HepG2 (cell line): ENCODE measurements at regions not wholly inside any gene's neighbourhood (a gene's known extent, or its start where the extent isn't known, plus 50 kb on each side); places are given as distances from the start of the nearest gene placed in this dataset.

Experiments used
- ATAC-seq: fragments of 200-7000 bp; cut with Tn5 transposase; 3 replicates; pipeline ENCODE4 v1.9.1; 2020; ENCODE audit warnings: mild to moderate bottlenecking, moderate library complexity
- BruUV-seq: library from RNA; stranded (reverse); fragments of 400-500 nt; replicated peaks from 2 replicates; lab custom pipeline; 2021; lab: Mats Ljungman, UMichigan
- CTCF ChIA-PET: fragments of 300-600 bp; formaldehyde crosslinking; extraction: SDS; loops from one replicate; lab custom pipeline; 2021; ENCODE audit warnings: low total read pairs, inconsistent platforms, low intra/inter-chr PET ratio; lab: Yijun Ruan, JAX
- POLR2A ChIA-PET: fragments of 350-600 bp; sonication (Branson Sonifier 250); formaldehyde crosslinking; loops from one replicate; lab custom pipeline; 2020; ENCODE audit warnings: antibody characterized with exemption, inconsistent platforms; lab: Yijun Ruan, JAX
- DNase-seq: peaks from one replicate; pipeline ENCODE4 v3.0.0-alpha.2; 2015; ENCODE audit warnings: low spot score
- FAIRE-seq: peaks from 3 replicates; lab custom pipeline; 2011; peaks lifted over from hg19 to GRCh38; lab: Jason Lieb, UNC
- H2AFZ ChIP-seq: one replicate; pipeline ENCODE4 v1.6.1; 2011; ENCODE audit warnings: low read length, inconsistent platforms
- H3K27ac ChIP-seq: fragments of 300-600 bp; 3 replicates; pipeline ENCODE4 v1.8.0; 2011; ENCODE audit warnings: mixed run types, mild to moderate bottlenecking, mixed read lengths, low read length, inconsistent platforms; ENCODE audit not compliant: insufficient read depth; ENCODE audit errors: extremely low read length
- H3K27me3 ChIP-seq, 2 experiments: fragments of 200-600 bp in 1 of 2; 2 replicates in 1 of 2; 3 replicates in 1 of 2; pipeline versions ENCODE4 v1.6.0 to v1.8.0; 2011; ENCODE audit warnings: low read length in 2 of 2, mild to moderate bottlenecking in 2 of 2, moderate library complexity in 2 of 2, inconsistent platforms in 1 of 2; ENCODE audit not compliant: insufficient read depth in 2 of 2, control insufficient read depth in 1 of 2
- H3K36me3 ChIP-seq, 2 experiments: fragments of 200-600 bp in 1 of 2; replicated peaks in 1 of 2; 2 replicates in 1 of 2; 3 replicates in 1 of 2; pipeline versions ENCODE4 v1.5.1 to v1.8.0; 2011; ENCODE audit warnings: low read length in 2 of 2, inconsistent platforms in 1 of 2; ENCODE audit not compliant: insufficient read depth in 2 of 2, control insufficient read depth in 1 of 2
- H3K4me1 ChIP-seq: 2 replicates; pipeline ENCODE4 v1.5.1; 2012; ENCODE audit warnings: low read length, inconsistent platforms; ENCODE audit not compliant: insufficient read depth
- H3K4me2 ChIP-seq: 2 replicates; pipeline ENCODE4 v1.6.0; 2011; ENCODE audit warnings: low read depth, low read length, inconsistent platforms
- H3K4me3 ChIP-seq, 3 experiments: fragments of 200-600 bp in 1 of 3; sonication (generic), shearing (Covaris generic) in 1 of 3; replicated peaks in 1 of 3; 2 replicates each; pipeline ENCODE4 v1.5.1; 2011 to 2016; ENCODE audit warnings: low read length in 3 of 3, inconsistent platforms in 2 of 3, low read depth in 2 of 3, mild to moderate bottlenecking in 2 of 3, control low read depth in 1 of 3, mixed read lengths in 1 of 3; ENCODE audit not compliant: insufficient read depth in 1 of 3
- H3K79me2 ChIP-seq: one replicate; pipeline ENCODE4 v1.6.1; 2011; ENCODE audit warnings: low read length, inconsistent platforms; ENCODE audit not compliant: insufficient read depth
- H3K9ac ChIP-seq: 2 replicates; pipeline ENCODE4 v1.6.0; 2011; ENCODE audit warnings: mild to moderate bottlenecking, low read depth, low read length, inconsistent platforms; ENCODE audit not compliant: insufficient read depth
- H3K9me3 ChIP-seq: 2 replicates; pipeline ENCODE4 v1.5.1; 2012; ENCODE audit warnings: mild to moderate bottlenecking, low read length
- H4K20me1 ChIP-seq: 2 replicates; pipeline ENCODE4 v1.6.0; 2011; ENCODE audit warnings: inconsistent platforms, mild to moderate bottlenecking, low read length, moderate library complexity; ENCODE audit not compliant: insufficient read depth
- CSRNP2 ChIP-seq: sonication (generic); formaldehyde crosslinking; conservative IDR thresholded peaks from 2 replicates; pipeline ENCODE4 v1.8.0; 2022; ENCODE audit warnings: low read depth, missing genetic modification reagents
- HNRNPK ChIP-seq: fragments of 200-400 bp; formaldehyde crosslinking; IDR thresholded peaks from 2 replicates; pipeline ENCODE4 v1.6.1; 2018; ENCODE audit warnings: low read length, low read depth, moderate library complexity, mild to moderate bottlenecking; ENCODE audit not compliant: poor library complexity, severe bottlenecking
- NFKBIZ ChIP-seq: IDR thresholded peaks from 2 replicates; pipeline ENCODE4 v1.6.1; 2018; ENCODE audit warnings: missing genetic modification reagents, missing compliant biosample characterization
- PHF20 ChIP-seq: sonication (generic); formaldehyde crosslinking; IDR thresholded peaks from 2 replicates; pipeline ENCODE4 v1.5.0; 2020; ENCODE audit warnings: mild to moderate bottlenecking, missing genetic modification reagents
- RAD21 ChIP-seq: fragments of 450-650 bp; formaldehyde crosslinking; IDR thresholded peaks from 2 replicates; pipeline ENCODE4 v1.5.0; 2020; ENCODE audit warnings: mild to moderate bottlenecking
- SOX13 ChIP-seq, 3 experiments: fragments of 450-650 bp in 1 of 3; sonication (generic) in 1 of 3; formaldehyde crosslinking in 1 of 3; IDR thresholded peaks in 2 of 3; conservative IDR thresholded peaks in 1 of 3; 2 replicates each; pipeline versions ENCODE4 v1.5.0 to v1.6.1; 2016 to 2020; ENCODE audit warnings: antibody characterized with exemption in 1 of 3, mild to moderate bottlenecking in 1 of 3, missing compliant biosample characterization in 1 of 3, missing genetic modification reagents in 1 of 3, moderate library complexity in 1 of 3
- STAT5B ChIP-seq: sonication (generic); formaldehyde crosslinking; IDR thresholded peaks from 2 replicates; pipeline ENCODE4 v1.4.0; 2020; ENCODE audit warnings: missing genetic modification reagents
- ZBTB34 ChIP-seq: sonication (generic); formaldehyde crosslinking; IDR thresholded peaks from 2 replicates; pipeline ENCODE4 v1.8.0; 2022; ENCODE audit warnings: mild to moderate bottlenecking, missing genetic modification reagents
- ZFP1 ChIP-seq: IDR thresholded peaks from 2 replicates; pipeline ENCODE4 v1.6.1; 2016
- WGBS: methylation state at CpG from one replicate; pipeline ENCODE4 v1.1.6; 2017; ENCODE audit warnings: low lambda C conversion rate; 5-methylcytosine and 5-hydroxymethylcytosine counted together
- in situ Hi-C: cut with HindIII; loops from 2 replicates; pipeline ENCODE4 v1.10.0; 2017; ENCODE audit warnings: low pct_unique_long_range_greater_than_20kb; ENCODE audit not compliant: extremely low pct_ligation_motif_present
- intact Hi-C: fragments of 100-400 bp; cut with micrococcal nuclease; formaldehyde crosslinking; loops from one replicate; pipeline ENCODE4 v1.10.0; 2022; ENCODE audit not compliant: unreplicated experiment
- TF ChIP-seq, protein P1 (sequence below): IDR thresholded peaks from 2 replicates; pipeline ENCODE4 v1.6.1; 2016; ENCODE audit warnings: missing biosample characterization, missing genetic modification reagents, low read depth
- TF ChIP-seq, protein P2 (sequence below): sonication (generic); formaldehyde crosslinking; IDR thresholded peaks from 2 replicates; pipeline ENCODE4 v1.5.1; 2020; ENCODE audit warnings: missing genetic modification reagents, mild to moderate bottlenecking, borderline replicate concordance

DNA sequence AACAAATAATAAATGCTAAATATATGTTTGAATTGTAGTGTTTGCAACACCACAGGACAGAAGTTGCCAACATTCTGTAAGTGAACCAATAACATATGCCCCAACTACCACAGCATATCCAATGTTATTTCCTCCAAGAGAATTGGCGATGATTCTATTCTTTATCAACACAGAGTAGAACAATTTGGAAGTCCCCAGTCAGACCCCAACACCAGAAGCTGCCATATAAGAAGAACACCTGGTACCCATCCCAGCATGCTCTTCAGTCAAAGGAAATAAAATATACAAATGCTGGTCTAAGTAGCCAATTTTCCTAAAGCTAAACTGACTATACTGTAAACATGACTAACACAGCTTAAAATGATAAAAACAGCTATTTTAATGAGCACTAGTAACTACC is 145.7 kb downstream of the KLF12 start (continued):
- TF ChIP-seq, protein P1, sequence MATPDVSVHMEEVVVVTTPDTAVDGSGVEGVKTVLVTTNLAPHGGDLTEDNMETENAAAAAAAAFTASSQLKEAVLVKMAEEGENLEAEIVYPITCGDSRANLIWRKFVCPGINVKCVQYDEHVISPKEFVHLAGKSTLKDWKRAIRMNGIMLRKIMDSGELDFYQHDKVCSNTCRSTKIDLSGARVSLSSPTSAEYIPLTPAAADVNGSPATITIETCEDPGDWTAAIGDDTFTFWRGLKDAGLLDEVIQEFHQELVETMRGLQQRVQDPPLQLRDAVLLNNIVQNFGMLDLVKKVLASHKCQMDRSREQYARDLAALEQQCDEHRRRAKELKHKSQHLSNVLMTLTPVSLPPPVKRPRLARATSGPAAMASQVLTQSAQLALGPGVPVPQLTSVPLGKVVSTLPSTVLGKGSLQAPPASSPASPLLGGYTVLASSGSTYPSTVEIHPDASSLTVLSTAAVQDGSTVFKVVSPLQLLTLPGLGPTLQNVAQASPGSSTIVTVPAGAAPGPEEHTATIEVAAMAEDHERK = no peak
- TF ChIP-seq STAT5B (CRISPR knock-in tag) = no peak
- TF ChIP-seq PHF20 = no peak
- TF ChIP-seq NFKBIZ (CRISPR knock-in tag) = no peak

GRCh38 chr13:73987618-73988017 is 146.6 kb downstream of the KLF12 start:
- POLR2A ChIA-PET = no interaction called here
- CTCF ChIA-PET = no interaction called here
- no peak for DNase-seq
- H3K27me3 ChIP-seq = no peaks in the 10 kb centered on the region
- H3K4me1 ChIP-seq = peaks cover 5% of the 10 kb centered on the region; the same call in 1 of the 2 replicates
- H3K36me3 ChIP-seq = no peaks in the 10 kb centered on the region
- intact Hi-C loops = no loop called here
- no peaks in the 10 kb centered on the region for H3K79me2 ChIP-seq
- WGBS = 60% methylated on average over 1 of the region's 1 CpG
- BruUV-seq = no TSS peak
- H3K9ac ChIP-seq = no peak overlapping the region
- in situ Hi-C loops = no loop called here
- no peaks in the 10 kb centered on the region for H4K20me1 ChIP-seq
- no peak overlapping the region for H3K4me3 ChIP-seq
- no peak overlapping the region for H2AFZ ChIP-seq
- no peak overlapping the region for H3K4me2 ChIP-seq
- no peak for FAIRE-seq
- H3K27ac ChIP-seq = no peak overlapping the region
- no peak for TF ChIP-seq ZFP1 (CRISPR knock-in tag)
- peak; percentile 74 for TF ChIP-seq HNRNPK
- ATAC-seq = no peak
- H3K9me3 ChIP-seq = no peaks in the 10 kb centered on the region

GRCh38 chr13:73985783-73986182 is 148.4 kb downstream of the KLF12 start:
- in situ Hi-C loops = no loop called here
- ChIA-PET CTCF (no interaction called here), POLR2A (no interaction called here)
- no peaks in the 10 kb centered on the region for H3K79me2 ChIP-seq
- FAIRE-seq (no peak), ATAC-seq (no peak), DNase-seq (no peak)
- H3K9me3 ChIP-seq = no peaks in the 10 kb centered on the region
- H3K9ac ChIP-seq = no peak overlapping the region
- H2AFZ ChIP-seq = no peak overlapping the region
- H3K27ac ChIP-seq = no peak overlapping the region
- no peaks in the 10 kb centered on the region for H3K36me3 ChIP-seq
- H3K4me1 ChIP-seq = peaks cover 5% of the 10 kb centered on the region; the same call in 1 of the 2 replicates
- BruUV-seq = no TSS peak
- intact Hi-C loops = no loop called here
- WGBS = 71% methylated on average over 3 of the region's 3 CpGs
- H4K20me1 ChIP-seq = no peaks in the 10 kb centered on the region
- no peaks in the 10 kb centered on the region for H3K27me3 ChIP-seq
- H3K4me2 ChIP-seq = no peak overlapping the region
- no peak overlapping the region for H3K4me3 ChIP-seq
- TF ChIP-seq RAD21 (no peak), CSRNP2 (no peak), ZBTB34 (CRISPR knock-in tag) (no peak), SOX13 (IDR thresholded peaks at IDR 0.05) (no peak), SOX13 (CRISPR knock-in tag; conservative IDR thresholded peaks at IDR 0.05 in 1 of 2, IDR thresholded peaks at IDR 0.05 in 1 of 2) (no peak)
- TF ChIP-seq, protein P2, sequence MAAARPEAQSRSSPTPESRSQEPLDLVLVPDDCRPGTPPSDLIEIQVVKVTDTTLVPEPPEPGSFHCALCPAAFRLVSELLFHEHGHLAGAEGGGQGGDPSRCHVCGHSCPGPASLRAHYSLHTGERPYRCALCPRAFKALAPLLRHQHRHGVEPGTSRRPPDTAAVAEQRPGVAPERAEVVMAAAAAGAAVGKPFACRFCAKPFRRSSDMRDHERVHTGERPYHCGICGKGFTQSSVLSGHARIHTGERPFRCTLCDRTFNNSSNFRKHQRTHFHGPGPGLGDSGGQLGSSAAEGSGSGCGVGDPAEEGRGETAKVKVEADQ = no peak
